ENCODE measurements at regions not wholly inside any gene's neighbourhood (a gene's known extent, or its start where the extent isn't known, plus 50 kb on each side); places are given as distances from the start of the nearest gene placed in this dataset.

- no peak for TF ChIP-seq TEAD4 (IDR thresholded peaks at IDR 0.05)
- TF ChIP-seq FOXM1 (IDR thresholded peaks at IDR 0.05; ENCODE audit: borderline replicate concordance, low read depth), result no peak
Measured at GRCh38 chr21:35198565-35198964, 149.5 kb upstream of the RUNX1 start.

All from Ishikawa (cell line).